Aorta (tissue), 5 donors: ENCODE measurements at regions not wholly inside any gene's neighbourhood (a gene's known extent, or its start where the extent isn't known, plus 50 kb on each side); places are given as distances from the start of the nearest gene placed in this dataset.
"Not testable (repeated sequence)": the region's sequence is repeated elsewhere in the genome, so short reads cannot be mapped to it uniquely, and the experiment has no call there.

Experiments used
- ATAC-seq: fragments of 200-7000 bp; cut with Tn5 transposase; one replicate; pipeline ENCODE4 v1.9.1; 2022; ENCODE audit warnings: moderate library complexity; ENCODE audit not compliant: low FRiP score
- DNase-seq, 2 donors: peaks; one replicate each; pipeline ENCODE4 v3.0.0-alpha.2; 2020
- H3K27ac ChIP-seq, 2 donors: one replicate each; pipeline ENCODE4 v1.5.1; 2013; ENCODE audit warnings: low read length in 2 of 2, mild to moderate bottlenecking in 2 of 2, moderate library complexity in 2 of 2, control low read depth in 1 of 2, inconsistent platforms in 1 of 2, low read depth in 1 of 2
- H3K27me3 ChIP-seq, 2 donors: one replicate each; pipeline ENCODE4 v1.6.1; 2013; ENCODE audit warnings: control low read depth in 1 of 2, low read length in 1 of 2, mild to moderate bottlenecking in 1 of 2, moderate library complexity in 1 of 2; ENCODE audit not compliant: insufficient read depth in 2 of 2, control insufficient read depth in 1 of 2
- H3K36me3 ChIP-seq, 2 donors: one replicate each; pipeline ENCODE4 v1.6.1; 2013; ENCODE audit warnings: control low read depth in 1 of 2, low read length in 1 of 2, mild to moderate bottlenecking in 1 of 2; ENCODE audit not compliant: insufficient read depth in 2 of 2, control insufficient read depth in 1 of 2
- H3K4me1 ChIP-seq, 2 donors: one replicate each; pipeline ENCODE4 v1.6.1; 2013; ENCODE audit warnings: low read length in 2 of 2, control low read depth in 1 of 2, mild to moderate bottlenecking in 1 of 2, moderate library complexity in 1 of 2; ENCODE audit not compliant: insufficient read depth in 2 of 2, control insufficient read depth in 1 of 2
- H3K4me3 ChIP-seq, 2 donors: one replicate each; pipeline ENCODE4 v1.5.1; 2013; ENCODE audit warnings: low read length in 2 of 2, control low read depth in 1 of 2, mild to moderate bottlenecking in 1 of 2
- H3K9me3 ChIP-seq: one replicate; pipeline ENCODE4 v1.6.1; 2013; ENCODE audit warnings: mild to moderate bottlenecking, low read length; ENCODE audit not compliant: control insufficient read depth
- WGBS, 2 donors: extraction: QIAGEN DNeasy Blood & Tissue Kit; methylation state at CpG; one replicate each; pipeline ENCODE4 v1.1.7; 2013; 5-methylcytosine and 5-hydroxymethylcytosine counted together
- intact Hi-C, 2 donors: fragments of 100-400 bp; cut with DNase I; formaldehyde crosslinking; loops; one replicate each; pipeline versions ENCODE4 v1.14.2 to v1.15.0; 2022
- donor health status: healthy with polysubstance abuse.
- donor health status: Bipolar disorder and iron deficiency.
- donor health status: DM: no; HTN: no; CAD: no.
- donor health status: DM: no; HTN: no; CAD: no.
- donor health status: DM: yes; HTN: yes; CAD: no.

DNA sequence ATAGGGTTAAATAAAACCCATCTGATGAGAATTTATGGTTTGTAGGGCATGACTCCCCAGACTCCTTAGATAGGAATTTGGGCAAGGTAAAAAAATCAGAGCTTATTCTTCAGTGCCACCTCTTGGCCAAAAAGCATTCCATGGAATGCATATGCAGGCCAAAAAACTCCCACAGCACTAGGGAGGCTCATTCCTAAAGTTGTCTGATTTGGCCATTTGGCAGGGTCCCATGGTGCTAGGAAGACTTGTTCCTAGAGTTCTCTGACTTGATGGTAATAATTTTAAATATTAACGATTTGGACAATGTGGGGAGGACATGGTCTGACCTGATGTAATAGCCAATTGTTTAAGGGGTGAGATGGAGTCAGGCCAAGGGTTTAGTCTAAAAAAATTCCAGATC lies 93.0 kb downstream of the SPIN4 start:
- Histone ChIP-seq H3K27me3 (no peaks in the 10 kb centered on the region), H3K9me3 (no peaks in the 10 kb centered on the region), H3K36me3 (no peaks in the 10 kb centered on the region), H3K27ac (no peak overlapping the region), H3K4me1 (peaks cover 0 to 2% of the 10 kb centered on the region in 2 donors), H3K4me3 (no peak overlapping the region)
- intact Hi-C loops: no loop called here
- 19 to 56% methylated on average over 1 of the region's 1 CpG for WGBS, 2 donors
- no peak for DNase-seq
- no peak for ATAC-seq

DNA sequence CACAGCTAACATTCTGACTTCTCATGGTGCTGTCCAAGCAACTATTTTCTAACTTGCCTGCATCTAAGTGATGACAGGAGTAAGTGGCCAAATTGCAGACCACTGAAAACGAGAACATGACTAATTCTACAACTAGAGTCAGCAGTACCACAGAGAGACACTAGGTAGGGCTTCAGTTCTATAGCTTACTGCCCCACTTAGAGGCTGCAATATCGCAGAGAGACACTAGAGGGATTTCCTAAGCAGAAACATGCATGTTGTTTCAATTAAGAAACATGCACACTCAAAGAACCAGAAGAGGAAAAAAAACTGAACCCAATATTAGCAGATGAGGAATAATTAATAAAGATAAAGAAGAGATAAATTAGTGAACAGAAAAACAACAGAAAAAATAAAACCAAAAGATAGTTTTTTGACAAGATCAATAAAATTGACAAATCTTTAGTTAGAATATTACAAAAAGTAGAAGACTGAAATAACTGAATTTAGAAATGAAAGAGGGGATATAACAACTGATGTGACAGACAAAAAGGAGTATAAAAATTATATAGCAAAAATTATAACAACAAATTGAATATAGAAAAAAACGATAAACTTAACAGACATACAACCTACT lies 100.8 kb downstream of the SPIN4 start:
- Histone ChIP-seq H3K27ac (no peak overlapping the region), H3K9me3 (no peaks in the 10 kb centered on the region), H3K36me3 (no peaks in the 10 kb centered on the region), H3K4me3 (no peak overlapping the region), H3K27me3 (no peaks in the 10 kb centered on the region), H3K4me1 (peaks cover 0 to 2% of the 10 kb centered on the region in 2 donors)
- DNase-seq (no peak), ATAC-seq (peak; percentile 79)
- WGBS, 2 donors: 32 to 34% methylated on average over 3 of the region's 3 CpGs
- intact Hi-C loops: no loop called here

DNA sequence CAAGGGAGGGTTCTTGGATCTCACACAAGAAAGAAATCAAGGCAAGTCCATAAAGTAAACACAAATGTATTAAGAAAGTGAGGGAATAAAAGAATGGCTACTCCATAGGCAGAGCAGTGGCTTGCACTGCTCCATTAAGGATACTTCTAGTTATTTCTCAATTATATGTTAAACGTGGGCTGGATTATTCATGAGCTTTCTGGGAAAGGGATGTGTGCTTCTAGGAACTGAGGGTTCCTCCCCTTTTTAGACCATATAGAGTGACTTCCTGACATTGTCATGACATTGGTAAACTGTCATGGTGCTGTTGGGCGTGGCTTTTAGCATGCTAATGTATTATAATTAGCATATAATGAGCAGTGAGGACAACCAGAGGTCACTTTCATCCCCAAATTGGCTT lies 108.4 kb downstream of the SPIN4 start:
- intact Hi-C loops, ATAC-seq, H3K9me3 ChIP-seq, H3K27ac ChIP-seq, H3K4me1 ChIP-seq, H3K27me3 ChIP-seq, H3K36me3 ChIP-seq, DNase-seq, H3K4me3 ChIP-seq: not testable (repeated sequence)
- no CpG with 5 or more reads among the region's 2 CpGs for WGBS, 2 donors

DNA sequence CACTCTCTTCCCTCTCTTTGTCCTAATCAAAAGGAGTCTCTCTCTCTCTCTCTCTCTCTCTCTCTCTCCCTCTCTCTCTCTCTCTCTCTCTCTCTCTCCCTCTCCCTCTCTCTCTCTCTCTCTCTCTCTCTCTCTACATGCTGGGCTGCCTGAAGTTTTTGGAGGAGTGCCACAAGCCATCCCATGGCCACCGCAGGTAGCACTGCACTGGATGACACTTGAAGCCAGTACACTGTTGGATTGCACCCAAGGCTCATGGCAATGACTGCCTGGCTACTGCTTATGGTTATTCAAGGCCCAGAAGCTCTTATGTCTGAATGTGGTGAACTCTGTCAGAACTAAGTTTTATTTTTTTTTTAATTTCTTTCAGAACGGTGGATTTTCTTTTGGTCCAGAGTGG lies 115.2 kb downstream of the SPIN4 start:
- H3K9me3 ChIP-seq, H3K4me1 ChIP-seq, H3K27me3 ChIP-seq, ATAC-seq, H3K4me3 ChIP-seq, H3K36me3 ChIP-seq, intact Hi-C loops, H3K27ac ChIP-seq, DNase-seq: not testable (repeated sequence)
- WGBS, 2 donors: no CpG with 5 or more reads among the region's 2 CpGs

DNA sequence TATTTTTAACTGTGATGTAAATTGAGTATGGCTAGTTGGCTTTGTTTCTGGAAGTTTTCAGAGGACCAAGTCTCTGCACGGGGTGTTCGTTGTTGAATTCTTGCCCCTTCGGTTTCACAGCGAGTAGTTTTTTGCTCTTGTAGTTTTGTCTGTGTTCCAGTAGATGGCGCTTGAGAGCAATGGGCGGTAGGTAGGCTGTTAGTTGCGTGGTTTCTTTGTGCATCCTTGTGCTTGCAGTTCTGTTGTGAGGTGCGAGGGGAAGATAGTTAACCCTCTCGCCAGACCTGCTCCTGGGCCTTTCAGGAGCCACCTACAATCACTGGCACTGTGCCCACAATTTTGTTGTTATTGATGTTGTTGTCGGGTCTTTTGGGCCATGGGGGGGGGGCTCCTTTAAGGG lies 118.1 kb downstream of the SPIN4 start:
- H3K27ac ChIP-seq, H3K9me3 ChIP-seq, H3K4me1 ChIP-seq, intact Hi-C loops, H3K27me3 ChIP-seq, H3K36me3 ChIP-seq, ATAC-seq, H3K4me3 ChIP-seq, DNase-seq: not testable (repeated sequence)
- no CpG with 5 or more reads among the region's 10 CpGs for WGBS, 2 donors

DNA sequence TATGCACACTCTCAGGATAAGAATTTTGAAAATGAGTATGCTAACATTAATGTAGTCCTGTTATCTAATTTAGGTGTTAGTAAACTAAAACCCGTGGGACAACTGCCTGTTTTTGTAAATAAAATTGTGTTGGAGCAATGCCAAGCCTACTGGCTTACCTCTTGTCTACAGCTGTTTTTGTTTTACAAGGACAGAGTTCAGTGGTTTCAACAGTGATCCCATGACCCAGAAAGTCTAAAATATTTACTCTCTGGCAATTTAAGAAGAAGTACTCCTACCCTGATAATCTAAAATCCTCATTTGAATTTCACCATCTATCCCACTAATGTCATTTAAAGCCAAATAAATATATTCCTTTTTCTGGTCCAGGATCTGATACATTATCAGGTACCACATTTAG lies 132.9 kb downstream of the SPIN4 start:
- DNase-seq, ATAC-seq, H3K27ac ChIP-seq, H3K36me3 ChIP-seq, H3K4me1 ChIP-seq, H3K4me3 ChIP-seq, H3K9me3 ChIP-seq, H3K27me3 ChIP-seq, intact Hi-C loops: not testable (repeated sequence)
- no CpG with 5 or more reads among the region's 1 CpG for WGBS, 2 donors

- H3K4me3 ChIP-seq, H3K4me1 ChIP-seq, DNase-seq, H3K27me3 ChIP-seq, H3K27ac ChIP-seq, ATAC-seq, H3K9me3 ChIP-seq, H3K36me3 ChIP-seq, intact Hi-C loops: not testable (repeated sequence)
- no CpG with 5 or more reads among the region's 1 CpG for WGBS, 2 donors
Observed at GRCh38 chrX:63217549-63217948, 133.6 kb downstream of the SPIN4 start.

- H3K4me1 ChIP-seq, H3K27me3 ChIP-seq, H3K27ac ChIP-seq, H3K36me3 ChIP-seq, H3K9me3 ChIP-seq, H3K4me3 ChIP-seq, DNase-seq, intact Hi-C loops: not testable (repeated sequence)
- WGBS, 2 donors: no CpG with 5 or more reads among the region's 1 CpG
- peak; percentile 53 for ATAC-seq
Observed at GRCh38 chrX:63209645-63210044, 141.5 kb downstream of the SPIN4 start.

DNA sequence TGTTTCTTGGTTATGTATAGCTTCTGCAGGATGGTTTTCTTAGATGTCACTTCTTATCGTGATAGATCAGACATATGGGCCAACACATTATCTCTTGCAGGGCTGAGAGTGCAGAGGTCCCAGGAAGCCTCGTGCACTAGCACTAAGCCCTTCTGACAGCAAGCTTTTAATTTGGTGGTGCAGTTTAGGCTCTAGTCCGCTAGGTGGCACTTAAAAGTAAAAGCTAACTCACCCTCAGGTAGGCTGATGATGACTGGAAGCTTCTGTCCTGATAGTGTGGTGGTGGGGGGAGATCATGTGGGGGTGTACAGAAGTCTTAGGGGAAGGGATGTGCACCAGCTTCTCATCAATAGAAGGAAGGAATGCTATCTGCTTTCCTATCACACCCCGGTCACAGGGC lies 142.0 kb downstream of the SPIN4 start:
- H3K4me3 ChIP-seq, intact Hi-C loops, ATAC-seq, H3K27ac ChIP-seq, H3K27me3 ChIP-seq, H3K4me1 ChIP-seq, DNase-seq, H3K36me3 ChIP-seq, H3K9me3 ChIP-seq: not testable (repeated sequence)
- no CpG with 5 or more reads among the region's 4 CpGs for WGBS, 2 donors
